Mesenchymal stem cell (in vitro differentiated cells and primary cell): ENCODE measurements at regions not wholly inside any gene's neighbourhood (a gene's known extent, or its start where the extent isn't known, plus 50 kb on each side); places are given as distances from the start of the nearest gene placed in this dataset.

Experiments
- DNase-seq: peaks from one replicate; pipeline ENCODE4 v3.0.0-alpha.2; 2013
- H2AFZ ChIP-seq: one replicate; pipeline ENCODE4 v1.6.1; 2013; ENCODE audit warnings: low read depth, mild to moderate bottlenecking, control low read depth, inconsistent platforms, low read length, moderate library complexity
- H2AK5ac ChIP-seq: 2 replicates; pipeline ENCODE4 v1.6.1; 2013; ENCODE audit warnings: low read length, moderate library complexity, mild to moderate bottlenecking, inconsistent platforms; ENCODE audit not compliant: severe bottlenecking
- H2BK120ac ChIP-seq: one replicate; pipeline ENCODE4 v1.6.1; 2013; ENCODE audit warnings: low read depth, mild to moderate bottlenecking, inconsistent platforms, low read length, moderate library complexity
- H2BK12ac ChIP-seq, 2 experiments: one replicate each; pipeline ENCODE4 v1.6.1; 2013; ENCODE audit warnings: inconsistent platforms in 2 of 2, low read length in 2 of 2, mild to moderate bottlenecking in 2 of 2, moderate library complexity in 2 of 2, control low read depth in 1 of 2
- H2BK15ac ChIP-seq: one replicate; pipeline ENCODE4 v1.6.1; 2013; ENCODE audit warnings: mild to moderate bottlenecking, low read depth, inconsistent platforms; ENCODE audit not compliant: poor library complexity, severe bottlenecking
- H2BK5ac ChIP-seq: 2 replicates; pipeline ENCODE4 v1.6.1; 2013; ENCODE audit warnings: low read depth, mild to moderate bottlenecking, low read length, control low read depth, inconsistent platforms; ENCODE audit not compliant: poor library complexity, severe bottlenecking
- H3K14ac ChIP-seq, 2 experiments: one replicate each; pipeline ENCODE4 v1.6.1; 2013; ENCODE audit warnings: inconsistent platforms in 2 of 2, low read length in 2 of 2, control low read depth in 1 of 2, mild to moderate bottlenecking in 1 of 2, moderate library complexity in 1 of 2
- H3K18ac ChIP-seq, 2 experiments: one replicate each; pipeline ENCODE4 v1.6.1; 2013; ENCODE audit warnings: inconsistent platforms in 2 of 2, low read length in 2 of 2, control low read depth in 1 of 2, low read depth in 1 of 2, mild to moderate bottlenecking in 1 of 2
- H3K23ac ChIP-seq, 2 experiments: one replicate each; pipeline ENCODE4 v1.6.1; 2013; ENCODE audit warnings: inconsistent platforms in 2 of 2, low read length in 2 of 2, mild to moderate bottlenecking in 2 of 2, moderate library complexity in 2 of 2, control low read depth in 1 of 2
- H3K27ac ChIP-seq: 2 replicates; pipeline ENCODE4 v1.5.1; 2013; ENCODE audit warnings: mild to moderate bottlenecking, moderate library complexity, low read length, control low read depth, inconsistent platforms; ENCODE audit not compliant: poor library complexity, severe bottlenecking
- H3K27me3 ChIP-seq, 2 experiments: 2 replicates each; pipeline versions ENCODE4 v1.6.1 to v1.7.0; 2013; ENCODE audit warnings: low read length in 2 of 2, mild to moderate bottlenecking in 2 of 2, moderate library complexity in 2 of 2, control low read depth in 1 of 2, inconsistent platforms in 1 of 2; ENCODE audit not compliant: control insufficient read depth in 1 of 2, insufficient read depth in 1 of 2
- H3K36me3 ChIP-seq, 2 experiments: 2 replicates each; pipeline versions ENCODE4 v1.6.1 to v1.7.0; 2013; ENCODE audit warnings: low read length in 2 of 2, control low read depth in 1 of 2, inconsistent platforms in 1 of 2, low read depth in 1 of 2, mild to moderate bottlenecking in 1 of 2; ENCODE audit not compliant: insufficient read depth in 2 of 2, control insufficient read depth in 1 of 2
- H3K4ac ChIP-seq, 2 experiments: one replicate each; pipeline ENCODE4 v1.6.1; 2013; ENCODE audit warnings: inconsistent platforms in 2 of 2, low read length in 2 of 2, mild to moderate bottlenecking in 2 of 2, moderate library complexity in 2 of 2, control low read depth in 1 of 2, low read depth in 1 of 2
- H3K4me1 ChIP-seq: 2 replicates; pipeline ENCODE4 v1.6.1; 2013; ENCODE audit warnings: low read depth, low read length, control low read depth; ENCODE audit not compliant: control insufficient read depth, insufficient read depth
- H3K4me2 ChIP-seq: 2 replicates; pipeline ENCODE4 v1.6.1; 2013; ENCODE audit warnings: low read length, mild to moderate bottlenecking, inconsistent platforms; ENCODE audit not compliant: poor library complexity, severe bottlenecking
- H3K4me3 ChIP-seq, 2 experiments: 2 replicates each; pipeline versions ENCODE4 v1.5.1 to v1.7.0; 2013; ENCODE audit warnings: low read length in 2 of 2, mild to moderate bottlenecking in 2 of 2, control low read depth in 1 of 2, low read depth in 1 of 2; ENCODE audit not compliant: insufficient read depth in 1 of 2
- H3K79me1 ChIP-seq: replicated peaks from 2 replicates; pipeline ENCODE4 v1.6.1; 2013; ENCODE audit warnings: mild to moderate bottlenecking, control low read depth, low read length, inconsistent platforms; ENCODE audit not compliant: poor library complexity, severe bottlenecking
- H3K9ac ChIP-seq: 2 replicates; pipeline ENCODE4 v1.7.0; 2013; ENCODE audit warnings: mild to moderate bottlenecking, low read length, moderate library complexity
- H3K9me3 ChIP-seq: 2 replicates; pipeline ENCODE4 v1.7.0; 2013; ENCODE audit warnings: mild to moderate bottlenecking, low read length; ENCODE audit not compliant: control insufficient read depth
- H4K8ac ChIP-seq: one replicate; pipeline ENCODE4 v1.6.1; 2013; ENCODE audit warnings: inconsistent platforms, mild to moderate bottlenecking, low read length, moderate library complexity
- H4K91ac ChIP-seq: one replicate; pipeline ENCODE4 v1.6.1; 2013; ENCODE audit warnings: mild to moderate bottlenecking, low read length, inconsistent platforms
- WGBS: methylation state at CpG from one replicate; pipeline ENCODE4 v1.1.7; 2013; ENCODE audit warnings: mixed read lengths; 5-methylcytosine and 5-hydroxymethylcytosine counted together

DNA sequence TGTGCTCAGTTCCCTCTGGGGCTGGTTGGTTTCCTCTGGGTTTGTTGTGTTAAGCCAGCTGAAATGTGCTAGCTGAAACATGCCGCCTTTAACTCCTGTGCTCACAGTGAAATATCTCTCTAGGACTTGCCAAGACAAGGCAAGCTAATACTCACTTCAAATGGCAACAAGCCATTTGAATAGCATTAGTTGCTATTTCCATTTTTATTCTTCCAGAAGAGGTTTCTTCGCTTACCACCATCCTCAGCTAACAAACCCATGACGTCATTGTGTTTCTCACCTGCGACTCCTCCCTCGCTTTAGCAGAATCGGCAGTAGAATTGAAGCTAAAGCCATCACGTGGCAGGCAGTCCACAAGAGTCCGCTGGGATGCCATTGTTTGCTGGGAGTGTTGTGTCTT, 61.3 kb downstream of the ZNF22 start:
- H2BK120ac ChIP-seq, result no peak overlapping the region
- no peak overlapping the region for H3K23ac ChIP-seq
- no peak overlapping the region for H3K18ac ChIP-seq
- no peak overlapping the region for H3K4me2 ChIP-seq
- no peak overlapping the region for H4K91ac ChIP-seq
- 79% methylated on average over 8 of the region's 8 CpGs for WGBS
- no peaks in the 10 kb centered on the region for H3K9me3 ChIP-seq
- no peak for DNase-seq
- no peak overlapping the region for H3K14ac ChIP-seq
- no peak overlapping the region for H4K8ac ChIP-seq
- H3K79me1 ChIP-seq, result no peaks in the 10 kb centered on the region
- no peak overlapping the region for H2BK15ac ChIP-seq
- no peak overlapping the region for H3K9ac ChIP-seq
- no peak overlapping the region for H2BK5ac ChIP-seq
- H3K4ac ChIP-seq, result no peak overlapping the region
- no peak overlapping the region for H3K27ac ChIP-seq
- no peaks in the 10 kb centered on the region for H3K36me3 ChIP-seq
- H3K27me3 ChIP-seq, result no peaks in the 10 kb centered on the region
- H3K4me3 ChIP-seq, result no peak overlapping the region
- no peaks in the 10 kb centered on the region for H3K4me1 ChIP-seq
- no peak overlapping the region for H2AK5ac ChIP-seq
- H2BK12ac ChIP-seq, result no peak overlapping the region
- H2AFZ ChIP-seq, result no peak overlapping the region

GRCh38 chr10:45063591-45064231, 63.0 kb downstream of the ZNF22 start:
- DNase-seq, result no peak
- no peak overlapping the region for H3K9ac ChIP-seq

GRCh38 chr10:45064998-45065397, 64.3 kb downstream of the ZNF22 start:
- Histone ChIP-seq H3K27me3 (no peaks in the 10 kb centered on the region), H3K14ac (no peak overlapping the region), H3K79me1 (no peaks in the 10 kb centered on the region), H2BK15ac (no peak overlapping the region), H3K18ac (no peak overlapping the region), H3K9me3 (no peaks in the 10 kb centered on the region), H3K9ac (no peak overlapping the region), H2BK120ac (no peak overlapping the region), H3K4ac (no peak overlapping the region), H2AK5ac (no peak overlapping the region), H3K36me3 (no peaks in the 10 kb centered on the region), H2AFZ (no peak overlapping the region), H2BK12ac (no peak overlapping the region), H4K91ac (no peak overlapping the region), H3K4me2 (no peak overlapping the region), H2BK5ac (no peak overlapping the region), H3K27ac (no peak overlapping the region), H4K8ac (no peak overlapping the region), H3K23ac (no peak overlapping the region), H3K4me1 (no peaks in the 10 kb centered on the region), H3K4me3 (no peak overlapping the region)
- no peak for DNase-seq
- WGBS, result 92% methylated on average over 2 of the region's 3 CpGs

More at GRCh38 chr10:45063591-45064231, 63.0 kb downstream of the ZNF22 start:
- H3K4me3 ChIP-seq, result no peak overlapping the region
- H3K4ac ChIP-seq, result no peak overlapping the region
- no peak overlapping the region for H2AK5ac ChIP-seq
- H3K23ac ChIP-seq, result no peak overlapping the region
- H3K4me2 ChIP-seq, result no peak overlapping the region
- no peak overlapping the region for H3K18ac ChIP-seq
- H2BK15ac ChIP-seq, result no peak overlapping the region
- H3K27me3 ChIP-seq, result no peaks in the 10 kb centered on the region
- H2BK12ac ChIP-seq, result no peak overlapping the region
- H3K14ac ChIP-seq, result no peak overlapping the region
- H3K36me3 ChIP-seq, result no peaks in the 10 kb centered on the region
- no peak overlapping the region for H2AFZ ChIP-seq
- H3K9me3 ChIP-seq, result no peaks in the 10 kb centered on the region
- no peak overlapping the region for H4K8ac ChIP-seq
- no peak overlapping the region for H2BK120ac ChIP-seq
- H3K27ac ChIP-seq, result no peak overlapping the region
- 92% methylated on average over 5 of the region's 8 CpGs for WGBS
- no peak overlapping the region for H4K91ac ChIP-seq
- H3K4me1 ChIP-seq, result no peaks in the 10 kb centered on the region
- no peaks in the 10 kb centered on the region for H3K79me1 ChIP-seq
- no peak overlapping the region for H2BK5ac ChIP-seq

DNA sequence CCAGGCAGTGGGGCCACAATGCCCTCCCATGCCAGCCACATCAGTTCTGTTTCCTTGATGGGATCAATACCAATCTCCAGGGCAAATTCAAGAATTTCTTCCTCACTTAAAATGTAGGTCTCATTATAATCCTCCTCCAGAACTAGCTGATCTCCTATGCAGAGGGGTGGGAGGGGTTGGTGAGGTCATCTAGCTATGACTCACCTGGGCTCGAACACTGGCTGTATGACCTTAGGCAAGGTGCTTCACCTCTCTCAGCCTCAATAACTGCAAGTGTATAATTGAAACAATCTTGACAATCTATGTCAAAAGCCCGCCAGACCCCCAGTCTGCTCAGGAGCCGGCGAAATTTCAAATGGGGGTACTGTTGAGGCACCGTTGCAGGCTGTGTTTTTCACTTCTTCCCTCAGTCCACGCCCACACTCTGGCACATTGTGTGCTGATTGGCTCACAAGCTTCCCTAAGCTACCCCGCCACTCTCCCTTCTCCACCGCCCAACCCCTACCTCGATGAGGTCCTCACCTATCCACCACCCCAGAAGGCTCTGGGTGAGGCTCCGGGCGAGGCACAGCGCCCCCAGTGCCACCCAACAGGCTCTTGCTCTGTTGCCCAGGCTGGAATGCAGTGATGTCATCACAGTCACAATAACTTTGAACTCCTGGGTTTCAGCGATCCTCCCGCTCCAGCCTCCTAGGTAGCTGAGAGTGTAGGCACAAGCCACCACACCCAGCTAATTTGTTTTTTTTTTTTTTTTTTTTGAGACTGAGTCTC, 70.5 kb downstream of the ZNF22 start:
- Histone ChIP-seq H3K4me3 (no peak overlapping the region), H3K36me3 (no peaks in the 10 kb centered on the region), H3K27me3 (no peaks in the 10 kb centered on the region), H3K79me1 (no peaks in the 10 kb centered on the region), H2AK5ac (no peak overlapping the region), H3K4ac (no peak overlapping the region), H3K23ac (no peak overlapping the region), H3K4me2 (no peak overlapping the region), H4K8ac (no peak overlapping the region), H3K9me3 (no peaks in the 10 kb centered on the region), H3K9ac (no peak overlapping the region), H3K14ac (no peak overlapping the region), H2BK12ac (no peak overlapping the region), H2BK15ac (no peak overlapping the region), H4K91ac (no peak overlapping the region), H2AFZ (no peak overlapping the region), H2BK120ac (no peak overlapping the region), H3K4me1 (no peaks in the 10 kb centered on the region), H3K18ac (no peak overlapping the region), H3K27ac (no peak overlapping the region), H2BK5ac (no peak overlapping the region)
- WGBS, result 90% methylated on average over 14 of the region's 14 CpGs
- no peak for DNase-seq
